ENCODE measurements at regions not wholly inside any gene's neighbourhood (a gene's known extent, or its start where the extent isn't known, plus 50 kb on each side); places are given as distances from the start of the nearest gene placed in this dataset.

- peak; percentile 77 to 83 for DNase-seq
- BruUV-seq (replicated peaks) = no TSS peak
- Mint-ChIP-seq H3K4me3 (ENCODE audit: unreplicated experiment) (no peak overlapping the region), H3K9me3 (ENCODE audit: unreplicated experiment) (no peaks in the 10 kb centered on the region), H3K4me1 (ENCODE audit: low read depth, unreplicated experiment) (no peaks in the 10 kb centered on the region), H3K27ac (ENCODE audit: unreplicated experiment) (no peak overlapping the region), H3K27me3 (ENCODE audit: insufficient read depth, unreplicated experiment) (peaks cover 9% of the 10 kb centered on the region), H3K36me3 (ENCODE audit: insufficient read depth, unreplicated experiment) (no peaks in the 10 kb centered on the region)
- POLR2A ChIA-PET = no interaction called here
- Histone ChIP-seq H3K9me3 (no peaks in the 10 kb centered on the region), H3K27me3 (replicated peaks; ENCODE audit: control insufficient read depth, insufficient read depth, low read length) (no peaks in the 10 kb centered on the region), H3K4me1 (no peaks in the 10 kb centered on the region), H3K36me3 (ENCODE audit: control insufficient read depth, insufficient read depth, low read length) (no peaks in the 10 kb centered on the region), H3K4me3 (ENCODE audit: low read depth, low read length) (no peak overlapping the region)
- TF ChIP-seq, protein P1, sequence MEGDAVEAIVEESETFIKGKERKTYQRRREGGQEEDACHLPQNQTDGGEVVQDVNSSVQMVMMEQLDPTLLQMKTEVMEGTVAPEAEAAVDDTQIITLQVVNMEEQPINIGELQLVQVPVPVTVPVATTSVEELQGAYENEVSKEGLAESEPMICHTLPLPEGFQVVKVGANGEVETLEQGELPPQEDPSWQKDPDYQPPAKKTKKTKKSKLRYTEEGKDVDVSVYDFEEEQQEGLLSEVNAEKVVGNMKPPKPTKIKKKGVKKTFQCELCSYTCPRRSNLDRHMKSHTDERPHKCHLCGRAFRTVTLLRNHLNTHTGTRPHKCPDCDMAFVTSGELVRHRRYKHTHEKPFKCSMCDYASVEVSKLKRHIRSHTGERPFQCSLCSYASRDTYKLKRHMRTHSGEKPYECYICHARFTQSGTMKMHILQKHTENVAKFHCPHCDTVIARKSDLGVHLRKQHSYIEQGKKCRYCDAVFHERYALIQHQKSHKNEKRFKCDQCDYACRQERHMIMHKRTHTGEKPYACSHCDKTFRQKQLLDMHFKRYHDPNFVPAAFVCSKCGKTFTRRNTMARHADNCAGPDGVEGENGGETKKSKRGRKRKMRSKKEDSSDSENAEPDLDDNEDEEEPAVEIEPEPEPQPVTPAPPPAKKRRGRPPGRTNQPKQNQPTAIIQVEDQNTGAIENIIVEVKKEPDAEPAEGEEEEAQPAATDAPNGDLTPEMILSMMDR (IDR thresholded peaks at IDR 0.05; ENCODE audit: insufficient read depth in 1 of 2, low read depth in 1 of 2, low read length in 1 of 2, severe bottlenecking in 1 of 2, unreplicated experiment in 1 of 2) = peak; percentile 80 to 92
- intact Hi-C loops (cut with micrococcal nuclease; ENCODE audit: unreplicated experiment) = loop anchor here (1.0 to 10.0 kb wide), 5 partner anchors 13 to 410 kb away; no protein-coding TSS in a partner anchor
- CTCF ChIA-PET = interaction anchor here (1.3 to 2.4 kb wide), 3 partner anchors 12 to 408 kb away, joined by 3 to 28 read pairs (median 6); no protein-coding TSS in a partner anchor
These were observed 106.8 kb upstream of the SIRPG start for GRCh38 chr20:1764136-1765033.

GRCh38 chr20:1761598-1761997 is 104.0 kb upstream of the SIRPG start:
- H3K36me3 Mint-ChIP-seq (ENCODE audit: insufficient read depth, unreplicated experiment) = no peaks in the 10 kb centered on the region
- H3K27me3 Mint-ChIP-seq (ENCODE audit: insufficient read depth, unreplicated experiment) = peaks cover 6% of the 10 kb centered on the region
- DNase-seq = no peak
- no peaks in the 10 kb centered on the region for H3K27me3 ChIP-seq (replicated peaks; ENCODE audit: control insufficient read depth, insufficient read depth, low read length)
- no peak overlapping the region for H3K4me3 Mint-ChIP-seq (ENCODE audit: unreplicated experiment)
- TF ChIP-seq, protein P1 (IDR thresholded peaks at IDR 0.05; ENCODE audit: insufficient read depth in 1 of 2, low read depth in 1 of 2, low read length in 1 of 2, severe bottlenecking in 1 of 2, unreplicated experiment in 1 of 2) = no peak
- H3K4me1 Mint-ChIP-seq (ENCODE audit: low read depth, unreplicated experiment) = peaks cover 15% of the 10 kb centered on the region
- H3K36me3 ChIP-seq (ENCODE audit: control insufficient read depth, insufficient read depth, low read length) = no peaks in the 10 kb centered on the region
- H3K4me3 ChIP-seq (ENCODE audit: low read depth, low read length) = no peak overlapping the region
- no peaks in the 10 kb centered on the region for H3K9me3 ChIP-seq
- BruUV-seq (replicated peaks) = no TSS peak
- ChIA-PET POLR2A (no interaction called here), CTCF (interaction anchor here (0.6 kb wide), 1 partner anchor 98 kb away, joined by 3 read pairs; no protein-coding TSS in a partner anchor)
- no peaks in the 10 kb centered on the region for H3K9me3 Mint-ChIP-seq (ENCODE audit: unreplicated experiment)
- intact Hi-C loops (cut with micrococcal nuclease; ENCODE audit: unreplicated experiment) = loop anchor here (10.0 kb wide), 2 partner anchors 333 to 413 kb away; no protein-coding TSS in a partner anchor
- H3K4me1 ChIP-seq = peaks cover 12% of the 10 kb centered on the region
- no peak overlapping the region for H3K27ac Mint-ChIP-seq (ENCODE audit: unreplicated experiment)

- no peaks in the 10 kb centered on the region for H3K9me3 ChIP-seq
- BruUV-seq (replicated peaks) = no TSS peak
- TF ChIP-seq, protein P1 (IDR thresholded peaks at IDR 0.05; ENCODE audit: insufficient read depth in 1 of 2, low read depth in 1 of 2, low read length in 1 of 2, severe bottlenecking in 1 of 2, unreplicated experiment in 1 of 2) = no peak
- intact Hi-C loops (cut with micrococcal nuclease; ENCODE audit: unreplicated experiment) = loop anchor here (10.0 kb wide), 2 partner anchors 334 to 414 kb away; no protein-coding TSS in a partner anchor
- H3K4me1 ChIP-seq = peaks cover 12% of the 10 kb centered on the region
- ChIA-PET CTCF (interaction anchor here (0.6 kb wide), 1 partner anchor 97 kb away, joined by 3 read pairs; no protein-coding TSS in a partner anchor), POLR2A (no interaction called here)
- DNase-seq = no peak
- no peaks in the 10 kb centered on the region for H3K36me3 ChIP-seq (ENCODE audit: control insufficient read depth, insufficient read depth, low read length)
- Mint-ChIP-seq H3K4me3 (ENCODE audit: unreplicated experiment) (no peak overlapping the region), H3K36me3 (ENCODE audit: insufficient read depth, unreplicated experiment) (no peaks in the 10 kb centered on the region), H3K4me1 (ENCODE audit: low read depth, unreplicated experiment) (peaks cover 15% of the 10 kb centered on the region), H3K27me3 (ENCODE audit: insufficient read depth, unreplicated experiment) (peaks cover 6% of the 10 kb centered on the region), H3K9me3 (ENCODE audit: unreplicated experiment) (no peaks in the 10 kb centered on the region), H3K27ac (ENCODE audit: unreplicated experiment) (no peak overlapping the region)
- H3K4me3 ChIP-seq (ENCODE audit: low read depth, low read length) = no peak overlapping the region
- H3K27me3 ChIP-seq (replicated peaks; ENCODE audit: control insufficient read depth, insufficient read depth, low read length) = no peaks in the 10 kb centered on the region
These were observed 103.5 kb upstream of the SIRPG start for GRCh38 chr20:1761116-1761515.
